ENCODE measurements at regions not wholly inside any gene's neighbourhood (a gene's known extent, or its start where the extent isn't known, plus 50 kb on each side); places are given as distances from the start of the nearest gene placed in this dataset.

- WGBS, 2 donors = 97 to 98% methylated on average over 2 of the region's 2 CpGs
- Histone ChIP-seq H3K36me3 (no peaks in the 10 kb centered on the region), H3K27ac (no peak overlapping the region), H3K9me3 (no peaks in the 10 kb centered on the region), H3K4me3 (no peak overlapping the region), H3K4me1 (peaks cover 0 to 37% (median 14%) of the 10 kb centered on the region in 9 donors), H3K27me3 (no peaks in the 10 kb centered on the region)
- TF ChIP-seq CTCF (IDR thresholded peaks at IDR 0.05) = no peak
- intact Hi-C loops (cut with DNase I) = loop anchor here in 1 of 10 donors (5.0 kb wide), 1 partner anchor 282 kb away; no protein-coding TSS in a partner anchor
- DNase-seq (no peak), ATAC-seq (no peak)
Measured at GRCh38 chr9:99735041-99735440, 86.6 kb upstream of the NR4A3 start.

GRCh38 chr9:99736291-99736690 lies 85.4 kb upstream of the NR4A3 start:
- WGBS, 2 donors = 64 to 71% methylated on average over 3 of the region's 3 CpGs
- no peak for TF ChIP-seq CTCF (IDR thresholded peaks at IDR 0.05)
- H3K4me1 ChIP-seq = peaks cover 0 to 27% (median 14%) of the 10 kb centered on the region in 9 donors
- DNase-seq (no peak), ATAC-seq (no peak)
- intact Hi-C loops (cut with DNase I) = loop anchor here in 1 of 10 donors (5.0 kb wide), 1 partner anchor 281 kb away; no protein-coding TSS in a partner anchor
- no peaks in the 10 kb centered on the region for H3K36me3 ChIP-seq
- no peak overlapping the region for H3K27ac ChIP-seq
- no peak overlapping the region for H3K4me3 ChIP-seq
- H3K27me3 ChIP-seq = no peaks in the 10 kb centered on the region
- no peaks in the 10 kb centered on the region for H3K9me3 ChIP-seq

- WGBS, 2 donors = 92 to 95% methylated on average over 4 of the region's 4 CpGs
- intact Hi-C loops (cut with DNase I) = loop anchor here in 1 of 10 donors (5.0 kb wide), 1 partner anchor 280 kb away; no protein-coding TSS in a partner anchor
- Histone ChIP-seq H3K4me3 (no peak overlapping the region), H3K9me3 (no peaks in the 10 kb centered on the region), H3K27me3 (no peaks in the 10 kb centered on the region), H3K4me1 (peaks cover 0 to 13% (median 8%) of the 10 kb centered on the region in 9 donors), H3K36me3 (no peaks in the 10 kb centered on the region), H3K27ac (no peak overlapping the region)
- TF ChIP-seq CTCF (IDR thresholded peaks at IDR 0.05) = no peak
- ATAC-seq (no peak), DNase-seq (no peak)
Measured at GRCh38 chr9:99737649-99738048, 84.0 kb upstream of the NR4A3 start.

- no peaks in the 10 kb centered on the region for H3K27me3 ChIP-seq
- WGBS, 2 donors = 83 to 89% methylated on average over 2 of the region's 2 CpGs
- DNase-seq (no peak), ATAC-seq (no peak)
- no peak overlapping the region for H3K27ac ChIP-seq
- intact Hi-C loops (cut with DNase I) = no loop called here
- no peaks in the 10 kb centered on the region for H3K36me3 ChIP-seq
- no peak for TF ChIP-seq CTCF (IDR thresholded peaks at IDR 0.05)
- H3K4me3 ChIP-seq = no peak overlapping the region
- H3K4me1 ChIP-seq = peaks cover 0 to 1% (median 0%) of the 10 kb centered on the region in 9 donors
- H3K9me3 ChIP-seq = no peaks in the 10 kb centered on the region
Measured at GRCh38 chr9:99743006-99743405, 78.7 kb upstream of the NR4A3 start.
